Liver (tissue), 8 donors: ENCODE measurements at regions not wholly inside any gene's neighbourhood (a gene's known extent, or its start where the extent isn't known, plus 50 kb on each side); places are given as distances from the start of the nearest gene placed in this dataset.
A peak's percentile ranks its signal among the peaks of the same experiment; 100 is the strongest.

ENCODE experiments used
- DNase-seq: peaks from one replicate; pipeline ENCODE4 v3.0.0-alpha.2; 2017; ENCODE audit warnings: low spot score
- H3K27ac ChIP-seq, 2 donors: one replicate each; pipeline ENCODE4 v1.7.0; 2013; ENCODE audit warnings: inconsistent platforms in 2 of 2, low read length in 2 of 2, control low read depth in 1 of 2, low read depth in 1 of 2, mild to moderate bottlenecking in 1 of 2
- H3K27me3 ChIP-seq, 4 donors: one replicate each; pipeline versions ENCODE4 v1.6.1 to v1.7.0; 2013; ENCODE audit warnings: low read length in 3 of 4, inconsistent platforms in 1 of 4, mild to moderate bottlenecking in 1 of 4, moderate library complexity in 1 of 4; ENCODE audit not compliant: control insufficient read depth in 4 of 4, insufficient read depth in 4 of 4
- H3K36me3 ChIP-seq, 4 donors: one replicate each; pipeline versions ENCODE4 v1.6.1 to v1.7.0; 2013; ENCODE audit warnings: low read length in 3 of 4, mild to moderate bottlenecking in 3 of 4, low read depth in 1 of 4, moderate library complexity in 1 of 4; ENCODE audit not compliant: control insufficient read depth in 4 of 4, insufficient read depth in 3 of 4
- H3K4me1 ChIP-seq, 4 donors: one replicate each; pipeline versions ENCODE4 v1.6.1 to v1.7.0; 2013; ENCODE audit warnings: low read length in 3 of 4, mild to moderate bottlenecking in 3 of 4, moderate library complexity in 1 of 4; ENCODE audit not compliant: control insufficient read depth in 4 of 4, insufficient read depth in 4 of 4
- H3K4me3 ChIP-seq, 3 donors: one replicate each; pipeline versions ENCODE4 v1.6.1 to v1.7.0; 2013; ENCODE audit warnings: low read length in 3 of 3, control low read depth in 1 of 3, low read depth in 1 of 3, mild to moderate bottlenecking in 1 of 3
- H3K9ac ChIP-seq, 2 donors: one replicate each; pipeline ENCODE4 v1.7.0; 2013; ENCODE audit warnings: low read length in 2 of 2, mild to moderate bottlenecking in 2 of 2, moderate library complexity in 2 of 2, control low read depth in 1 of 2, low read depth in 1 of 2
- H3K9me3 ChIP-seq, 4 donors: one replicate each; pipeline versions ENCODE4 v1.6.1 to v1.7.0; 2013; ENCODE audit warnings: low read length in 3 of 4; ENCODE audit not compliant: control insufficient read depth in 4 of 4
- ATF3 ChIP-seq: IDR thresholded peaks from 2 replicates; pipeline ENCODE4 v1.6.1; 2016; ENCODE audit warnings: antibody characterized with exemption
- CTCF ChIP-seq: fragments of 150-350 bp; IDR thresholded peaks from 2 replicates; pipeline ENCODE4 v1.5.1; 2017; ENCODE audit warnings: improper control_type of control experiment, low read depth, low read length; ENCODE audit not compliant: missing input control
- FOXA1 ChIP-seq: IDR thresholded peaks from 2 replicates; pipeline ENCODE4 v1.6.1; 2016; ENCODE audit warnings: antibody characterized with exemption
- FOXA2 ChIP-seq: IDR thresholded peaks from 2 replicates; pipeline ENCODE4 v1.6.1; 2016; ENCODE audit warnings: antibody characterized with exemption
- GABPA ChIP-seq, 2 donors: IDR thresholded peaks in 1 of 2; conservative IDR thresholded peaks in 1 of 2; 2 replicates each; pipeline ENCODE4 v1.6.1; 2016; ENCODE audit warnings: antibody characterized with exemption in 2 of 2, mild to moderate bottlenecking in 1 of 2, moderate library complexity in 1 of 2
- JUND ChIP-seq, 2 donors: IDR thresholded peaks; 2 replicates each; pipeline ENCODE4 v1.6.1; 2016; ENCODE audit warnings: antibody characterized with exemption in 2 of 2
- RAD21 ChIP-seq, 2 donors: IDR thresholded peaks; 2 replicates each; pipeline ENCODE4 v1.6.1; 2016; ENCODE audit warnings: antibody characterized with exemption in 2 of 2, mild to moderate bottlenecking in 2 of 2
- REST ChIP-seq: IDR thresholded peaks from 2 replicates; pipeline ENCODE4 v1.6.1; 2016; ENCODE audit warnings: antibody characterized with exemption, mild to moderate bottlenecking
- RXRA ChIP-seq, 2 donors: IDR thresholded peaks; 2 replicates each; pipeline ENCODE4 v1.6.1; 2017 to 2018; ENCODE audit warnings: antibody characterized with exemption in 2 of 2, mild to moderate bottlenecking in 1 of 2
- SP1 ChIP-seq: IDR thresholded peaks from 2 replicates; pipeline ENCODE4 v1.6.1; 2018; ENCODE audit warnings: antibody characterized with exemption, mild to moderate bottlenecking
- TAF1 ChIP-seq: conservative IDR thresholded peaks from 2 replicates; pipeline ENCODE4 v1.6.1; 2016; ENCODE audit warnings: antibody characterized with exemption, mild to moderate bottlenecking
- YY1 ChIP-seq: IDR thresholded peaks from 2 replicates; pipeline ENCODE4 v1.6.1; 2016; ENCODE audit warnings: antibody characterized with exemption, mild to moderate bottlenecking
- ZBTB33 ChIP-seq: IDR thresholded peaks from 2 replicates; pipeline ENCODE4 v1.6.1; 2016; ENCODE audit warnings: antibody characterized with exemption
- WGBS: extraction: QIAGEN DNeasy Blood & Tissue Kit; methylation state at CpG from one replicate; pipeline ENCODE4 v1.1.7; 2013; 5-methylcytosine and 5-hydroxymethylcytosine counted together
- donor health status: healthy.
- donor health status: healthy.
- donor health status: healthy.
- donor health status: healthy.
- donor health status: healthy.

- no peak for TF ChIP-seq ATF3
These were observed 756.0 kb upstream of the ACVR2A start (continued) for GRCh38 chr2:147088871-147089270.

- H3K27me3 ChIP-seq: no peaks in the 10 kb centered on the region
- H3K36me3 ChIP-seq: no peaks in the 10 kb centered on the region
- H3K4me1 ChIP-seq: peaks cover 0 to 9% (median 3%) of the 10 kb centered on the region in 4 donors
- DNase-seq: no peak
- no peak overlapping the region for H3K27ac ChIP-seq
- H3K4me3 ChIP-seq: no peak overlapping the region
- TF ChIP-seq SP1: no peak
- TF ChIP-seq RXRA (IDR thresholded peaks at IDR 0.05): peak in 1 of 2 donors; percentile 19
- no peak for TF ChIP-seq GABPA (IDR thresholded peaks at IDR 0.05 in 1 of 2, conservative IDR thresholded peaks at IDR 0.05 in 1 of 2)
- no peak overlapping the region for H3K9ac ChIP-seq
- WGBS: 32% methylated on average over 2 of the region's 2 CpGs
- H3K9me3 ChIP-seq: no peaks in the 10 kb centered on the region
These were observed 758.1 kb upstream of the ACVR2A start for GRCh38 chr2:147086715-147087114.

- no peak overlapping the region for H3K9ac ChIP-seq
- H3K27ac ChIP-seq: no peak overlapping the region
- H3K4me1 ChIP-seq: peaks cover 0 to 9% (median 3%) of the 10 kb centered on the region in 4 donors
- TF ChIP-seq FOXA1 (no peak), JUND (IDR thresholded peaks at IDR 0.05) (no peak), YY1 (no peak), SP1 (no peak), CTCF (no peak), TAF1 (no peak), GABPA (IDR thresholded peaks at IDR 0.05 in 1 of 2, conservative IDR thresholded peaks at IDR 0.05 in 1 of 2) (no peak), RAD21 (IDR thresholded peaks at IDR 0.05) (no peak), FOXA2 (no peak), ATF3 (no peak), ZBTB33 (no peak), REST (no peak)
- H3K36me3 ChIP-seq: no peaks in the 10 kb centered on the region
- no peak overlapping the region for H3K4me3 ChIP-seq
- H3K27me3 ChIP-seq: no peaks in the 10 kb centered on the region
- WGBS: 67% methylated on average over 4 of the region's 4 CpGs
- no peak for DNase-seq
- no peaks in the 10 kb centered on the region for H3K9me3 ChIP-seq
These were observed 761.2 kb upstream of the ACVR2A start for GRCh38 chr2:147083664-147084063.
